ENCODE measurements at regions not wholly inside any gene's neighbourhood (a gene's known extent, or its start where the extent isn't known, plus 50 kb on each side); places are given as distances from the start of the nearest gene placed in this dataset.

GRCh38 chr17:72525225-72526015 lies 404.6 kb downstream of the SOX9 start (continued):
- TF ChIP-seq, protein P1, sequence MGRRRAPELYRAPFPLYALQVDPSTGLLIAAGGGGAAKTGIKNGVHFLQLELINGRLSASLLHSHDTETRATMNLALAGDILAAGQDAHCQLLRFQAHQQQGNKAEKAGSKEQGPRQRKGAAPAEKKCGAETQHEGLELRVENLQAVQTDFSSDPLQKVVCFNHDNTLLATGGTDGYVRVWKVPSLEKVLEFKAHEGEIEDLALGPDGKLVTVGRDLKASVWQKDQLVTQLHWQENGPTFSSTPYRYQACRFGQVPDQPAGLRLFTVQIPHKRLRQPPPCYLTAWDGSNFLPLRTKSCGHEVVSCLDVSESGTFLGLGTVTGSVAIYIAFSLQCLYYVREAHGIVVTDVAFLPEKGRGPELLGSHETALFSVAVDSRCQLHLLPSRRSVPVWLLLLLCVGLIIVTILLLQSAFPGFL (CRISPR knock-in tag; IDR thresholded peaks at IDR 0.05; ENCODE audit: borderline replicate concordance) = no peak
- TF ChIP-seq CDX4 (CRISPR knock-in tag; IDR thresholded peaks at IDR 0.05; ENCODE audit: borderline replicate concordance) (no peak), HMGXB4 (CRISPR knock-in tag; IDR thresholded peaks at IDR 0.05) (no peak), ZMAT4 (CRISPR knock-in tag; IDR thresholded peaks at IDR 0.05) (no peak), CREM (CRISPR knock-in tag; IDR thresholded peaks at IDR 0.05) (no peak)
- TF ChIP-seq, protein P2, sequence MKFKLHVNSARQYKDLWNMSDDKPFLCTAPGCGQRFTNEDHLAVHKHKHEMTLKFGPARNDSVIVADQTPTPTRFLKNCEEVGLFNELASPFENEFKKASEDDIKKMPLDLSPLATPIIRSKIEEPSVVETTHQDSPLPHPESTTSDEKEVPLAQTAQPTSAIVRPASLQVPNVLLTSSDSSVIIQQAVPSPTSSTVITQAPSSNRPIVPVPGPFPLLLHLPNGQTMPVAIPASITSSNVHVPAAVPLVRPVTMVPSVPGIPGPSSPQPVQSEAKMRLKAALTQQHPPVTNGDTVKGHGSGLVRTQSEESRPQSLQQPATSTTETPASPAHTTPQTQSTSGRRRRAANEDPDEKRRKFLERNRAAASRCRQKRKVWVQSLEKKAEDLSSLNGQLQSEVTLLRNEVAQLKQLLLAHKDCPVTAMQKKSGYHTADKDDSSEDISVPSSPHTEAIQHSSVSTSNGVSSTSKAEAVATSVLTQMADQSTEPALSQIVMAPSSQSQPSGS (CRISPR knock-in tag; IDR thresholded peaks at IDR 0.05; ENCODE audit: borderline replicate concordance, low read depth) = no peak

DNA sequence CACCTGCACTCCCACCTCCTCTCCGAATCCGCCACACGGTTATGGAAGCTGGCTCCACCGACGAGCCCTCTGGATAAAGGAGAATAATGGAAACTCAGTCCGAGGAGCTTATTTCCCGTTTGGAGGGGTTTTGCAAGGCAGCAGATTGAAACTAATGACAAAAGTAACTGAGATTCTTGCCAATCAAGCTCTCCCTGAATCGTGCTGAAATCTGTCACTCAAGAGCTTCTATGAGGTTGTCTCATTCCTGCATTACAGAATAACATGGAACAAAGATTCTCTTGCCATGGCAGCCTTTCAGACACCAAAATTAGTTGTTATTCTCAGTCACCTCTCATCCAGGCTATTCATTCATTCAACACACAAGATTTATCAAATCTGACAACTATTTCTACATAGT lies 405.9 kb downstream of the SOX9 start:
- ATAC-seq = no peak
- no peaks in the 10 kb centered on the region for H3K9me3 Mint-ChIP-seq
- H3K27me3 Mint-ChIP-seq (ENCODE audit: low read depth) = no peaks in the 10 kb centered on the region
- H3K27ac Mint-ChIP-seq = no peak overlapping the region
- ChIA-PET CTCF (interaction anchor here (1.4 kb wide), 1 partner anchor 13 kb away, joined by 3 read pairs; no protein-coding TSS in a partner anchor), POLR2A (no interaction called here)
- TF ChIP-seq, protein P3, sequence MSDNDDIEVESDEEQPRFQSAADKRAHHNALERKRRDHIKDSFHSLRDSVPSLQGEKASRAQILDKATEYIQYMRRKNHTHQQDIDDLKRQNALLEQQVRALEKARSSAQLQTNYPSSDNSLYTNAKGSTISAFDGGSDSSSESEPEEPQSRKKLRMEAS (CRISPR knock-in tag; IDR thresholded peaks at IDR 0.05) = no peak
- TF ChIP-seq, protein P4, sequence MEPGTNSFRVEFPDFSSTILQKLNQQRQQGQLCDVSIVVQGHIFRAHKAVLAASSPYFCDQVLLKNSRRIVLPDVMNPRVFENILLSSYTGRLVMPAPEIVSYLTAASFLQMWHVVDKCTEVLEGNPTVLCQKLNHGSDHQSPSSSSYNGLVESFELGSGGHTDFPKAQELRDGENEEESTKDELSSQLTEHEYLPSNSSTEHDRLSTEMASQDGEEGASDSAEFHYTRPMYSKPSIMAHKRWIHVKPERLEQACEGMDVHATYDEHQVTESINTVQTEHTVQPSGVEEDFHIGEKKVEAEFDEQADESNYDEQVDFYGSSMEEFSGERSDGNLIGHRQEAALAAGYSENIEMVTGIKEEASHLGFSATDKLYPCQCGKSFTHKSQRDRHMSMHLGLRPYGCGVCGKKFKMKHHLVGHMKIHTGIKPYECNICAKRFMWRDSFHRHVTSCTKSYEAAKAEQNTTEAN (CRISPR knock-in tag; IDR thresholded peaks at IDR 0.05) = no peak
- TF ChIP-seq E2F5 (CRISPR knock-in tag; IDR thresholded peaks at IDR 0.05) (no peak), ZNF121 (CRISPR knock-in tag; IDR thresholded peaks at IDR 0.05) (no peak), ARID4B (CRISPR knock-in tag; IDR thresholded peaks at IDR 0.05; ENCODE audit: borderline replicate concordance) (no peak), NR3C1 (CRISPR knock-in tag; conservative IDR thresholded peaks at IDR 0.05; ENCODE audit: low read depth) (no peak), HMGXB4 (CRISPR knock-in tag; IDR thresholded peaks at IDR 0.05) (no peak), ETV6 (CRISPR knock-in tag; IDR thresholded peaks at IDR 0.05) (no peak), ZNF232 (CRISPR knock-in tag; IDR thresholded peaks at IDR 0.05) (no peak), KAT7 (CRISPR knock-in tag; IDR thresholded peaks at IDR 0.05; ENCODE audit: borderline replicate concordance) (no peak), MLX (CRISPR knock-in tag; IDR thresholded peaks at IDR 0.05) (no peak), MXD4 (CRISPR knock-in tag; IDR thresholded peaks at IDR 0.05; ENCODE audit: borderline replicate concordance) (no peak), JUN (CRISPR knock-in tag; IDR thresholded peaks at IDR 0.05) (no peak)
- H3K36me3 Mint-ChIP-seq = no peaks in the 10 kb centered on the region
- no peak overlapping the region for H3K4me3 Mint-ChIP-seq
- no peaks in the 10 kb centered on the region for H3K4me1 Mint-ChIP-seq
- no peak for DNase-seq (ENCODE audit: low spot score)

Measured in WTC11 (cell line).